Neural cell (in vitro differentiated cells): ENCODE measurements at regions not wholly inside any gene's neighbourhood (a gene's known extent, or its start where the extent isn't known, plus 50 kb on each side); places are given as distances from the start of the nearest gene placed in this dataset.

Experiments
- H2AFZ ChIP-seq: fragments of 200-600, 300-800 bp; sonication (generic), shearing (Covaris generic); 2 replicates; pipeline ENCODE4 v1.6.0; 2014; ENCODE audit warnings: low read depth, mild to moderate bottlenecking, antibody characterized with exemption, low read length, moderate library complexity
- H3F3A ChIP-seq: fragments of 200-600 bp; shearing (Covaris generic); 2 replicates; pipeline ENCODE4 v1.6.1; 2016; ENCODE audit warnings: mild to moderate bottlenecking, moderate library complexity, mixed read lengths, antibody characterized with exemption, low read length; ENCODE audit not compliant: insufficient read depth, poor library complexity, severe bottlenecking
- H3K27ac ChIP-seq: fragments of 200-600, 300-800 bp; sonication (generic), shearing (Covaris generic); 2 replicates; pipeline ENCODE4 v1.5.1; 2014; ENCODE audit warnings: mild to moderate bottlenecking, low read length, moderate library complexity
- H3K27me3 ChIP-seq: fragments of 300-800, 200-600 bp; sonication (generic), shearing (Covaris generic); 2 replicates; pipeline ENCODE4 v1.6.0; 2014; ENCODE audit warnings: mild to moderate bottlenecking, low read depth, low read length, moderate library complexity; ENCODE audit not compliant: insufficient read depth
- H3K36me3 ChIP-seq: fragments of 300-800, 200-600 bp; sonication (generic), shearing (Covaris generic); 2 replicates; pipeline ENCODE4 v1.5.1; 2014; ENCODE audit warnings: mild to moderate bottlenecking, antibody characterized with exemption, low read length, moderate library complexity; ENCODE audit not compliant: insufficient read depth
- H3K4me2 ChIP-seq: fragments of 300-800, 200-600 bp; sonication (generic), shearing (Covaris generic); 2 replicates; pipeline ENCODE4 v1.6.0; 2014; ENCODE audit warnings: mild to moderate bottlenecking, low read length
- H3K4me3 ChIP-seq: fragments of 300-800, 200-600 bp; sonication (generic), shearing (Covaris generic); 2 replicates; pipeline ENCODE4 v1.5.1; 2014; ENCODE audit warnings: mild to moderate bottlenecking, low read length, moderate library complexity
- H3K79me2 ChIP-seq: fragments of 200-600 bp; shearing (Covaris generic); replicated peaks from 2 replicates; pipeline ENCODE4 v1.6.0; 2014; ENCODE audit warnings: mild to moderate bottlenecking, low read length, moderate library complexity; ENCODE audit not compliant: insufficient read depth
- H3K9ac ChIP-seq: fragments of 300-800, 200-600 bp; sonication (generic), shearing (Covaris generic); 2 replicates; pipeline ENCODE4 v1.6.1; 2016; ENCODE audit warnings: mild to moderate bottlenecking, low read length, mixed read lengths
- H3K9me2 ChIP-seq: fragments of 200-600 bp; shearing (Covaris generic); 2 replicates; pipeline ENCODE4 v1.6.1; 2016; ENCODE audit warnings: mild to moderate bottlenecking, low read length, mixed read lengths; ENCODE audit not compliant: insufficient read depth
- H3K9me3 ChIP-seq: fragments of 200-600, 300-800 bp; sonication (generic), shearing (Covaris generic); 2 replicates; pipeline ENCODE4 v1.6.1; 2016; ENCODE audit warnings: mild to moderate bottlenecking, mixed run types, low read length, moderate library complexity, mixed read lengths
- H4K20me1 ChIP-seq: fragments of 200-600 bp; shearing (Covaris generic); 2 replicates; pipeline ENCODE4 v1.6.1; 2016; ENCODE audit warnings: mild to moderate bottlenecking, mixed run types; ENCODE audit not compliant: insufficient read depth
- CTCF ChIP-seq: fragments of 450-650 bp; IDR thresholded peaks from 2 replicates; pipeline ENCODE4 v1.5.1; 2014; ENCODE audit warnings: antibody characterized with exemption, mild to moderate bottlenecking, moderate library complexity; ENCODE audit not compliant: poor library complexity, severe bottlenecking
- EP300 ChIP-seq: fragments of 450-650 bp; conservative IDR thresholded peaks from 2 replicates; pipeline ENCODE4 v1.6.1; 2014; ENCODE audit warnings: antibody characterized with exemption, mild to moderate bottlenecking, moderate library complexity; ENCODE audit not compliant: poor library complexity, severe bottlenecking
- EZH2 ChIP-seq: fragments of 200-600, 300-800 bp; shearing (Covaris generic), sonication (generic); IDR thresholded peaks from 2 replicates; pipeline ENCODE4 v1.6.1; 2014; ENCODE audit warnings: antibody characterized with exemption, low read length, borderline replicate concordance, mild to moderate bottlenecking; ENCODE audit not compliant: insufficient read depth, poor library complexity, severe bottlenecking
- MXI1 ChIP-seq: fragments of 450-650 bp; conservative IDR thresholded peaks from 2 replicates; pipeline ENCODE4 v1.6.1; 2014; ENCODE audit warnings: antibody characterized with exemption, mild to moderate bottlenecking; ENCODE audit not compliant: poor library complexity, severe bottlenecking
- POLR2AphosphoS5 ChIP-seq: IDR thresholded peaks from 2 replicates; pipeline ENCODE4 v1.6.1; 2012
- RAD21 ChIP-seq: fragments of 450-650 bp; conservative IDR thresholded peaks from 2 replicates; pipeline ENCODE4 v1.6.1; 2014; ENCODE audit warnings: antibody characterized with exemption, mild to moderate bottlenecking, moderate library complexity
- REST ChIP-seq: IDR thresholded peaks from 2 replicates; pipeline ENCODE4 v1.6.1; 2012; ENCODE audit warnings: borderline replicate concordance
- SMC3 ChIP-seq: fragments of 450-650 bp; conservative IDR thresholded peaks from 2 replicates; pipeline ENCODE4 v1.6.1; 2014; ENCODE audit warnings: antibody characterized with exemption, mild to moderate bottlenecking, moderate library complexity; ENCODE audit not compliant: poor library complexity
- TAF1 ChIP-seq: IDR thresholded peaks from 2 replicates; pipeline ENCODE4 v1.6.1; 2012; ENCODE audit warnings: low read depth

GRCh38 chr2:40629768-40630434, 178.0 kb upstream of the SLC8A1 start:
- Histone ChIP-seq H3K4me3 (no peak overlapping the region), H3K36me3 (no peaks in the 10 kb centered on the region), H3K27ac (no peak overlapping the region), H3K9me3 (no peaks in the 10 kb centered on the region), H2AFZ (no peak overlapping the region), H3K9me2 (no peaks in the 10 kb centered on the region), H3K4me2 (no peak overlapping the region), H4K20me1 (no peaks in the 10 kb centered on the region), H3K79me2 (no peaks in the 10 kb centered on the region), H3K27me3 (no peaks in the 10 kb centered on the region), H3F3A (no peaks in the 10 kb centered on the region), H3K9ac (no peak overlapping the region)
- TF ChIP-seq REST (no peak), POLR2AphosphoS5 (no peak), MXI1 (no peak), EP300 (no peak), RAD21 (no peak), TAF1 (no peak)

GRCh38 chr2:40639320-40639719, 187.4 kb upstream of the SLC8A1 start:
- no peak overlapping the region for H3K4me2 ChIP-seq
- H3K9ac ChIP-seq, result no peak overlapping the region
- no peaks in the 10 kb centered on the region for H3K27me3 ChIP-seq
- no peaks in the 10 kb centered on the region for H3K36me3 ChIP-seq
- no peaks in the 10 kb centered on the region for H3K79me2 ChIP-seq
- no peaks in the 10 kb centered on the region for H3F3A ChIP-seq
- H3K9me3 ChIP-seq, result no peaks in the 10 kb centered on the region
- no peak overlapping the region for H3K4me3 ChIP-seq
- TF ChIP-seq TAF1 (no peak), MXI1 (no peak), SMC3 (no peak), RAD21 (no peak), EZH2 (no peak), CTCF (no peak), EP300 (no peak), REST (no peak), POLR2AphosphoS5 (no peak)
- no peak overlapping the region for H3K27ac ChIP-seq
- H3K9me2 ChIP-seq, result no peaks in the 10 kb centered on the region
- H2AFZ ChIP-seq, result no peak overlapping the region
- no peaks in the 10 kb centered on the region for H4K20me1 ChIP-seq
